ENCODE measurements at regions not wholly inside any gene's neighbourhood (a gene's known extent, or its start where the extent isn't known, plus 50 kb on each side); places are given as distances from the start of the nearest gene placed in this dataset.

DNA sequence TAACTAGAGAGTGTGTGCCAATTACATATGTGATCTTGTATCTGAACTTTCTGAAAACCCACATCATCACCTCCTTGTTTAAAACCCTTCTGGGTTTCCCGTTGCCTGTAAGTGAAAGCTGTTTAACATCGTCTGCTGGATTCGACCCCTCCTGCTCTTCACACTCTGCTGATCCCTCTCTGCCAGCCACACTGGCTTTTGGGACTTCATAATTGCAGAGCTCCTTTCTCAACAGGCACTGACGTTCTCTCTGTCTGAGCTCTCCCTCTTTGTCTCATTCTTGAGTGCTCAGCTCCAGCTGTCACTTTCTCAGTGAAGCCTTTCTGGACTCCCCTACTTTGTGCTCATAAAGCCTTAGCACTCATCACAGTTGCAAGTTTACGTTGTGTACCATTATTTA is 153.9 kb downstream of the CEP135 start:
- BruUV-seq (replicated peaks) = no TSS peak
- CTCF ChIA-PET = no interaction called here

DNA sequence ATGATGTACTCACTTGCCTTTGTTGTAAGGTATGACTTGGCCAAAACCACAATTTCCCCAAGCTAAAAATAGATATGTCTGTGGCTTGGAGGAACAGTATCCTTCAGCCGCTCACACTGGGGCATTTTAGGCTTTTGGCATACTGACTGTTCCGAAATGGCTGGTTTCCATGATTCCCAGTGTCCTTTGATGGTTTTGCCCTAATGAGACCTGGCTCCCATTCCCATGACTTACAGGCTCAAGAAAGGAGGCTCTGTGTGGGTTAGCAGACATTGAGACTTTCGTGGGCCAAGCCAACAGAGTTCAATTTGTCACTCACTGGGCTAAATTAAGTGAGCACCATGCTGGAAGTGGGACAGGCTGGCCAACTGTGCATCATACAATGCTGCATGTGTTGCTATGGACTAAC is 150.6 kb downstream of the CEP135 start:
- no TSS peak for BruUV-seq (replicated peaks)
- POLR2A ChIA-PET = no interaction called here
- no peaks in the 10 kb centered on the region for H3K27me3 ChIP-seq (replicated peaks; ENCODE audit: control insufficient read depth, insufficient read depth, low read length)
- no peak for DNase-seq
- no peak overlapping the region for H3K4me3 Mint-ChIP-seq (ENCODE audit: unreplicated experiment)
- no peak overlapping the region for H3K4me3 ChIP-seq (ENCODE audit: low read depth, low read length)
- H3K9me3 Mint-ChIP-seq (ENCODE audit: unreplicated experiment) = no peaks in the 10 kb centered on the region
- CTCF ChIA-PET = no interaction called here
- no peaks in the 10 kb centered on the region for H3K36me3 Mint-ChIP-seq (ENCODE audit: insufficient read depth, unreplicated experiment)
- TF ChIP-seq, protein P1, sequence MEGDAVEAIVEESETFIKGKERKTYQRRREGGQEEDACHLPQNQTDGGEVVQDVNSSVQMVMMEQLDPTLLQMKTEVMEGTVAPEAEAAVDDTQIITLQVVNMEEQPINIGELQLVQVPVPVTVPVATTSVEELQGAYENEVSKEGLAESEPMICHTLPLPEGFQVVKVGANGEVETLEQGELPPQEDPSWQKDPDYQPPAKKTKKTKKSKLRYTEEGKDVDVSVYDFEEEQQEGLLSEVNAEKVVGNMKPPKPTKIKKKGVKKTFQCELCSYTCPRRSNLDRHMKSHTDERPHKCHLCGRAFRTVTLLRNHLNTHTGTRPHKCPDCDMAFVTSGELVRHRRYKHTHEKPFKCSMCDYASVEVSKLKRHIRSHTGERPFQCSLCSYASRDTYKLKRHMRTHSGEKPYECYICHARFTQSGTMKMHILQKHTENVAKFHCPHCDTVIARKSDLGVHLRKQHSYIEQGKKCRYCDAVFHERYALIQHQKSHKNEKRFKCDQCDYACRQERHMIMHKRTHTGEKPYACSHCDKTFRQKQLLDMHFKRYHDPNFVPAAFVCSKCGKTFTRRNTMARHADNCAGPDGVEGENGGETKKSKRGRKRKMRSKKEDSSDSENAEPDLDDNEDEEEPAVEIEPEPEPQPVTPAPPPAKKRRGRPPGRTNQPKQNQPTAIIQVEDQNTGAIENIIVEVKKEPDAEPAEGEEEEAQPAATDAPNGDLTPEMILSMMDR (IDR thresholded peaks at IDR 0.05; ENCODE audit: insufficient read depth in 1 of 2, low read depth in 1 of 2, low read length in 1 of 2, severe bottlenecking in 1 of 2, unreplicated experiment in 1 of 2) = no peak
- no peaks in the 10 kb centered on the region for H3K27me3 Mint-ChIP-seq (ENCODE audit: insufficient read depth, unreplicated experiment)
- H3K4me1 Mint-ChIP-seq (ENCODE audit: low read depth, unreplicated experiment) = no peaks in the 10 kb centered on the region
- intact Hi-C loops (cut with micrococcal nuclease; ENCODE audit: unreplicated experiment) = no loop called here
- no peaks in the 10 kb centered on the region for H3K36me3 ChIP-seq (ENCODE audit: control insufficient read depth, insufficient read depth, low read length)
- H3K9me3 ChIP-seq = no peaks in the 10 kb centered on the region
- H3K27ac Mint-ChIP-seq (ENCODE audit: unreplicated experiment) = no peak overlapping the region
- H3K4me1 ChIP-seq = no peaks in the 10 kb centered on the region

More for the DNA sequence above, 153.9 kb downstream of the CEP135 start:
- no peaks in the 10 kb centered on the region for H3K9me3 Mint-ChIP-seq (ENCODE audit: unreplicated experiment)
- H3K27ac Mint-ChIP-seq (ENCODE audit: unreplicated experiment) = no peak overlapping the region
- no peaks in the 10 kb centered on the region for H3K27me3 ChIP-seq (replicated peaks; ENCODE audit: control insufficient read depth, insufficient read depth, low read length)
- intact Hi-C loops (cut with micrococcal nuclease; ENCODE audit: unreplicated experiment) = no loop called here
- H3K9me3 ChIP-seq = no peaks in the 10 kb centered on the region
- POLR2A ChIA-PET = no interaction called here
- no peak overlapping the region for H3K4me3 ChIP-seq (ENCODE audit: low read depth, low read length)
- no peak for DNase-seq
- H3K36me3 ChIP-seq (ENCODE audit: control insufficient read depth, insufficient read depth, low read length) = no peaks in the 10 kb centered on the region
- no peaks in the 10 kb centered on the region for H3K36me3 Mint-ChIP-seq (ENCODE audit: insufficient read depth, unreplicated experiment)
- 0 out of 2 replicates have a peak, but pooled peaks cover 3% of the 10 kb centered on the region for H3K4me1 ChIP-seq
- TF ChIP-seq, protein P1 (IDR thresholded peaks at IDR 0.05; ENCODE audit: insufficient read depth in 1 of 2, low read depth in 1 of 2, low read length in 1 of 2, severe bottlenecking in 1 of 2, unreplicated experiment in 1 of 2) = no peak
- H3K4me3 Mint-ChIP-seq (ENCODE audit: unreplicated experiment) = no peak overlapping the region
- no peaks in the 10 kb centered on the region for H3K27me3 Mint-ChIP-seq (ENCODE audit: insufficient read depth, unreplicated experiment)
- no peaks in the 10 kb centered on the region for H3K4me1 Mint-ChIP-seq (ENCODE audit: low read depth, unreplicated experiment)

DNA sequence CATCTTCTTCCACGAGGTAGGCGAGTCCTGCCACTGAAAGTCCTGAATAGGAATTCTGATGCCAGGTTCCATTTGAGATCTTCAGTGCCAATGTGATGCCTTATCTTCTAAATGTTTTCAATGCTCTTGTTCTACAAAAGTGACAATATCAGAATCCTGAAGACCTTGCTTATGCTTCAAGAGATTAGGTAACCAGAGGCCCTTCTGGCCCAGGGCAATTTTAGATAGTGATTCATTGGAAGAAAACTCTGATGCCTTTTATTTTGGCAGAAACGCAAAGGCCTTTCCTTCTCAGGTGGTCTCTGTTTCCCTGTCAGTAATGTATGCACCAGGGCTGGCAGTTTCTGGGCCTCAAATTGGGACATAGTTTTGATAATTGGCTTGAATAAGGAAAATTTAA is 144.8 kb downstream of the CEP135 start:
- intact Hi-C loops (cut with micrococcal nuclease; ENCODE audit: unreplicated experiment) = no loop called here
- Mint-ChIP-seq H3K9me3 (ENCODE audit: unreplicated experiment) (no peaks in the 10 kb centered on the region), H3K27ac (ENCODE audit: unreplicated experiment) (no peak overlapping the region), H3K36me3 (ENCODE audit: insufficient read depth, unreplicated experiment) (no peaks in the 10 kb centered on the region), H3K4me3 (ENCODE audit: unreplicated experiment) (no peak overlapping the region), H3K27me3 (ENCODE audit: insufficient read depth, unreplicated experiment) (no peaks in the 10 kb centered on the region), H3K4me1 (ENCODE audit: low read depth, unreplicated experiment) (no peaks in the 10 kb centered on the region)
- H3K36me3 ChIP-seq (ENCODE audit: control insufficient read depth, insufficient read depth, low read length) = no peaks in the 10 kb centered on the region
- no peaks in the 10 kb centered on the region for H3K4me1 ChIP-seq
- ChIA-PET POLR2A (no interaction called here), CTCF (no interaction called here)
- no peaks in the 10 kb centered on the region for H3K9me3 ChIP-seq
- TF ChIP-seq, protein P1 (IDR thresholded peaks at IDR 0.05; ENCODE audit: insufficient read depth in 1 of 2, low read depth in 1 of 2, low read length in 1 of 2, severe bottlenecking in 1 of 2, unreplicated experiment in 1 of 2) = no peak
- no peak for DNase-seq
- no peaks in the 10 kb centered on the region for H3K27me3 ChIP-seq (replicated peaks; ENCODE audit: control insufficient read depth, insufficient read depth, low read length)
- BruUV-seq (replicated peaks) = no TSS peak
- no peak overlapping the region for H3K4me3 ChIP-seq (ENCODE audit: low read depth, low read length)

Measured in Caco-2 (cell line).